HG03378 (cell line): ENCODE measurements at regions not wholly inside any gene's neighbourhood (a gene's known extent, or its start where the extent isn't known, plus 50 kb on each side); places are given as distances from the start of the nearest gene placed in this dataset.

Experiments used
- ATAC-seq: cut with Tn5 transposase; IDR thresholded peaks from one replicate; pipeline ENCODE4 v1.9.1; 2021; ENCODE audit warnings: mild to moderate bottlenecking, moderate library complexity; ENCODE audit not compliant: unreplicated experiment

GRCh38 chr13:22112956-22113745, 442.3 kb downstream of the FGF9 start:
- no peak for ATAC-seq

GRCh38 chr13:22114630-22115311, 443.9 kb downstream of the FGF9 start:
- peak; percentile 92 for ATAC-seq

GRCh38 chr13:22118158-22118557, 447.3 kb downstream of the FGF9 start:
- ATAC-seq: no peak

DNA sequence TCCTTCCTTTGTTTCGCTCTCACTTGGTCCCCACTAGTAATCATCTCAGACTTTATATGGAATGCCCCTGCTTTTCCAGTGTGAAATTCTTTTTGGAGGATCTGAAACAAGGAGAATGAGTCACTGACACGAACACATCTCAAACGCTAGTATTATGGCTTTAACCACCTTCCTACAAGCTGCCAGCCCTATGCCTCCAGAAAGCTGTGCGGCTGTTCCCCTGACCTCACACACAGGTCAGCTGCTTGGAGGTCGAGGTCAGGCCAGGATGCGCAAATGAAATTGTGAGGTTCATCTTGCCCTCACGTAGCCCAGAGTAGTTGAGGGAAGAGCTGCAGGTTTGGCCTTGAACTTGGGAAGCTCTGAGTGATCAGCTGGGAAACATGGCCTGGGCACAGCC, 449.8 kb downstream of the FGF9 start:
- no peak for ATAC-seq

GRCh38 chr13:22121146-22121739, 450.4 kb downstream of the FGF9 start:
- ATAC-seq: no peak

DNA sequence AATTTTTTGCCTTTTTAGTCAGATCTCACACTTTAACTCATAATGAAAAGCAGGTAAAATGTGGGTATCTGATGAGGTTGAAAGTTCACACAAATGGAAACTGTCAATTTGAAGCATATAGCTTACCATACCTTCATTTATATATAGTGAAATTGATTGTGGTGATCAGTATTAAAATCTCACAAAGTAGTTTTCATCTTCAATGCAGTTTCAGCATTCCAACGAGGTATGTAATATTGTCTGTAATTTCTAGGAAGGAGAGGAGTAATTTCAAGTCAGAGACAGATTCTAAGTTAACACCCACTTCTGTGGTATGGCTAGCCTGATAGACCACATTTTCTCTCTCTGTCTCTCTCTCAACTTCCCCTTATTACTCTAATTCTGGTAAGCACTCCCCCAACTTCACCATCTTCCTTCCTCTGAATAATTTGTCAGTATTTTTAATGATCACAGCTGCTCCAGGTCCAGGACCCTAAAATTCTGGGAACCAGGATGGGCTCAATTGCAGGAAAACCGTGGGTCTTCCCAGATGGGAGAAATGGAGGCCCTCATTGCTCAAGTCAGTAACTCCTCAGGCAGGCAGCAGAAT, 455.7 kb downstream of the FGF9 start:
- peak; percentile 98 for ATAC-seq

DNA sequence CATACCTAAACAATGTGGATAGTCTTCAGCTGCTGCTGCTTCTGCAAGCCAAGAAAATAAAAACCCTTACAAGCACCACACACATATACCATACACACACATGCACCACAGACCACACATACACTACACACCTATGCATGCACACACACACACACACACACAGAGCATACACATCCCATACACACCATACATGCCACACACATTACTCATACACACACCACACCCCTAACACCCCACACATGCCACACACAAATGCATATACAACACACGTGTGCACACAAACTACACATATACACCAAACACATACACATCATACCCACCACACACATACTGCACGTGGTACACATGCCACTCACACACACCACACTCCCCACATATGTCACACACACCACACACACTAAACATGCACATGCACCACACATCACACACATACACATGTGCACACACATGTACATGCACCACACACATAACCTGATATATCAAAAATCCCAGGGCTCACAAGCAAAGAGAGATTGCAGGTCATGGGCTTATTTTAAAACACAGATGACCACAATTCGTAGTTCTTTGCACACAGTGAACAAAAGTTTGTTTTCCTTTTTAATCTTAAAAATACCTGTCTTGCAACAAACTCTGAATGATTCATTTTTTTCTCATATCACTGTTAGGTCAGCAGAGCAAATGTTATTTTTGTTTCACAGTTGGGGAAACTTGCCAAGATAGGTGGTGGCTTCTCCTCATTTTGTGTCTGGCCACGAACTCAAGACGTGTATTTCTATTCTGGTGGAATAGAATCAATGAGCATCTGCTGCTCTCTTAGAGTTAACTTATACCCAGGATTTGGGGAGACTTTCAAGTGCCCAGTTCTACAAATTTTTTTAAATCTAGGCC, 456.6 kb downstream of the FGF9 start:
- ATAC-seq: no peak

GRCh38 chr13:22128441-22129408, 457.9 kb downstream of the FGF9 start:
- ATAC-seq: no peak

GRCh38 chr13:22130254-22130653, 459.4 kb downstream of the FGF9 start:
- ATAC-seq: no peak

DNA sequence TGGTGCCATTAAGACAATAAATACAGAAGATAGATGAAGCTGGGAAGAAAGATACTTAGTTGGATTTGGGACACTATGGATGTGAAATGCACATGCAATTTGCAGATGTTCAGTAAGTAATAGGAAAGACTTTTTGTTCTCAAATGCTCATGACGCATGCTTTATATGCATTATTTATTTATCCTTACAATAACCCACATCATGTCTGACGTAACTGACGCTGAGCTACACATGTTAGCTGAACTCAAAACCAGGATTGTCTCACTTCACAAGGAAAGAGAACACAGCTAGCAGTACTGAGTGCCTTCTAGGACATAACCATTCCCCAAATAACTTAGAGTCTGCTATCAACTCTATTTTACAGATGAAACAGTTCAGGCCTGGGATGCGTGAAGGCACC, 463.4 kb downstream of the FGF9 start:
- no peak for ATAC-seq

DNA sequence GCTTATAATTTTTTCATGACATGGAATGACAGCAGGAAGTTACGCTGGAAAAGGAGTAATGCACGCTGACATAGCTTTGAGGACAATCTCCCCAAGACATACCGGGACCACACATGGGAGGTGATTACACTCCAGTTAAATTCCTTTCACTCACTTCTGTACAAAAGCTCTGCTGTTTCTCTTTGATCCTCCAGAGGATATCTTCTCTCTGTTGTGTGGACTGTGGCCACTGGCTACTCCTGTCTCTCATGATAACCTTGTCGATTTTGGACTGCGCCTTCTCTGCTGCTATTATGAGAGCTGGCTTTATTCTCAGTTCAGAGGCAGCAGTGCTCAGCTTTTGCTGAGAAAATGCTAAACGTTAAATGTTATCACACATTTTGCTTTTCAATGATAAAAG, 464.6 kb downstream of the FGF9 start:
- ATAC-seq: no peak

DNA sequence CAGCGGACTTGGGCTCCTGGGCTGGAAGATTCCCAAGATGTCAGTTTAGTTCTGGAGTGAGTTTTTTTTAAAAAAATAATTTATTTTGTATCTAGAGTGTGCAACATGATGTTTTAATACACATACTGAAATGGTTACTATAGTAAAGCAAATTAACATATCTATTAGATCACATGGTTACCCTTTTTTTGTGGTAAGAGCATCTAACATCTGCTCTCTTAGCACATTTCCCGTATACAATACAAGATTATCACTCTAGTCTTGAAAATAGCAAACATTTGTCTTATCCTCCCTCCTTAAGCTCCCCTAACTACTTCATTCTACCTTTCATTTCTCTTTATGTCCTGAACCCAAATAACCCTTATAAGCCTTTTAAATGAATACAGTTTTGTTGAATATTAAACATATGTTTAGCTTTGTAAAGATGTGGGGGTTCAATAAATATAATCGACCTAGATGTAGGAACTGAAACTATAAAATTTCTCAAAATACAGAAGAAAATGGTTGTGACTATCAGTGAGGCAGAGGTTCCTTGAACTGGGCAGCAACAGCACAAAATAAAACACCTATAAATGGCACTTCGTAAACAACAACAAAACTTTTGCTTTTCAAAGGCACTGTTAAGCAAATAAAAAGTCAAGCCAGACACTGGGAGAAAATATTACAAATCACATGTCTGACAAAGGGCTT, 466.6 kb downstream of the FGF9 start:
- no peak for ATAC-seq

GRCh38 chr13:22138947-22139346, 468.1 kb downstream of the FGF9 start:
- ATAC-seq: no peak

DNA sequence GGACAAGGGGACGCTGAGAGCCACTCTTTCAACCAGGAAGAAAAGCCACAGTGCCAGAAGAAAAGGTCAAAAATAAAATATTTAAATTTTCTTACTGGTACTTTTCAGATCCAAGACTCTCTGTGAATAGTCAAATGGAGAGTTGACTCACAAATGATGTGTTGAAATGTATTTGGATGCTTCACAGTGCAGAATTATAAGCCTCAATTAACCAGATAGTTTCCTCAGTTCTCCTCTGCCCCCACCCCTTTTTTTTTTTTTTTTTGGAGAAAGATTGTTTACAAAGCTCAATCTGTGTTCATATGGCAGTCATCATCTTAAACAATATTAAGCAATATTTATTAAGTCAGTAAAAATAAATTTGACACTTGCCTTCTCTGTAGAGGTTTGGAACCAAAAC, 470.8 kb downstream of the FGF9 start:
- ATAC-seq: no peak

- no peak for ATAC-seq
Observed at GRCh38 chr13:22143671-22144070, 472.8 kb downstream of the FGF9 start.

DNA sequence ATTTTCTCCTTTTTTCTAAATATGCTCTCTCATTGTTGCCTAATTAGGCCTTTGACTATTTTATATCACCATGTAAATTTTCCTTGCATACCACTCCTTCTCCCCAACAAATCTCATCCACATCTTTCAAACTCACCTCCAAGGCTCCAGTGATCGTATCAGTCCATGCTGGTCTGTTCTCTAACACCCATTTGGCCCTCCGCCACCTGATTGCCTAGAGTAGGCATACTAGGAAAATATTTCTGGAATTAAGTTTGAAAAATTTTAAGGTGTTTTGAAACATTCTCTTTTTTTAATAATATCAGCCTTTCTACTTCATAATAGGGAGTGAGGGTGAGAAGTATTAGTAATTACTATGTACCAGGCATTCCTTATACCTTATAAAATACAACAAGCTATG, 473.9 kb downstream of the FGF9 start:
- no peak for ATAC-seq

GRCh38 chr13:22148187-22148586, 477.3 kb downstream of the FGF9 start:
- ATAC-seq: no peak

- ATAC-seq: no peak
Observed at GRCh38 chr13:22152751-22153150, 481.9 kb downstream of the FGF9 start.

DNA sequence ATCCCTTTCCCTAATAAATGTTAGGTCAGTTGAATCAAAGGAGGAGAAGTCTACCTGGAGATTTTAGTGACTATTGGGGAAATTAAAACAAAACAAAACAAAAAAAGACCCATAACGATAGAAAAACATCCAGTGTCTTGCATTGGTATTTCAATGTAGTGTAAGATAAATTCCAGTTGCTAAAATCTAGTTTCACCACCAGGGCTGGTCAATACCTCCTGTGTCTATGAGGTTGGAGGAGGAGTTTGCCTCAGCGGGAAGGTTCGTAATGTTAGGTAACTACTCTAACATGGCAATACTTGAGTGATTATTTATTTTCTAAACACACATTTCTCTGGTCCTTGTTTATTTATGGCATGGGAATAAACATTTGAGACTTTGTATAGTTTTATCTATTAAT, 483.2 kb downstream of the FGF9 start:
- ATAC-seq: no peak
